OCI-LY7 (cell line): ENCODE measurements at regions not wholly inside any gene's neighbourhood (a gene's known extent, or its start where the extent isn't known, plus 50 kb on each side); places are given as distances from the start of the nearest gene placed in this dataset.

ENCODE experiments used
- BruUV-seq: library from RNA; stranded (reverse); fragments of 400-500 nt; replicated peaks from 2 replicates; lab custom pipeline; 2021; lab: Mats Ljungman, UMichigan
- CTCF ChIA-PET: fragments of 300-600 bp; sonication (Branson Sonifier 250); formaldehyde crosslinking; loops from one replicate; lab custom pipeline; 2022; ENCODE audit warnings: antibody characterized with exemption; ENCODE audit not compliant: unreplicated experiment; lab: Charles Lee
- POLR2A ChIA-PET: fragments of 300-600 bp; sonication (Branson Sonifier 250); formaldehyde crosslinking; loops from one replicate; lab custom pipeline; 2022; ENCODE audit warnings: antibody characterized with exemption; lab: Charles Lee
- DNase-seq: peaks from one replicate; pipeline ENCODE4 v3.0.0-alpha.2; 2015; ENCODE audit warnings: low spot score
- H2AFZ ChIP-seq: fragments of 200-600 bp; sonication (generic), shearing (Covaris generic); 2 replicates; pipeline ENCODE4 v1.6.1; 2014; ENCODE audit warnings: mild to moderate bottlenecking, antibody characterized with exemption, low read length, moderate library complexity
- H3K27ac ChIP-seq: fragments of 200-600 bp; sonication (generic); 2 replicates; pipeline ENCODE4 v1.5.1; 2014; ENCODE audit warnings: mixed run types, low read depth, mild to moderate bottlenecking, moderate library complexity, low read length, inconsistent platforms; ENCODE audit not compliant: poor library complexity, severe bottlenecking
- H3K36me3 ChIP-seq: fragments of 200-600 bp; sonication (generic); 2 replicates; pipeline ENCODE4 v1.6.1; 2014; ENCODE audit warnings: mild to moderate bottlenecking, antibody characterized with exemption, low read length, moderate library complexity, mixed read lengths; ENCODE audit not compliant: insufficient read depth
- H3K4me1 ChIP-seq: fragments of 200-600 bp; sonication (generic); 2 replicates; pipeline ENCODE4 v1.5.1; 2014; ENCODE audit warnings: mild to moderate bottlenecking, low read length; ENCODE audit not compliant: insufficient read depth, poor library complexity, severe bottlenecking
- H3K4me2 ChIP-seq: fragments of 200-600 bp; sonication (generic); 2 replicates; pipeline ENCODE4 v1.6.1; 2014; ENCODE audit warnings: mild to moderate bottlenecking, low read length
- H3K4me3 ChIP-seq: fragments of 200-600 bp; sonication (generic); 2 replicates; pipeline ENCODE4 v1.5.1; 2014; ENCODE audit warnings: mild to moderate bottlenecking, low read depth, low read length; ENCODE audit not compliant: poor library complexity, severe bottlenecking
- H3K79me2 ChIP-seq: fragments of 200-600 bp; sonication (generic); 2 replicates; pipeline ENCODE4 v1.6.1; 2016; ENCODE audit warnings: low read depth, mild to moderate bottlenecking, low read length, moderate library complexity, mixed read lengths; ENCODE audit not compliant: insufficient read depth
- H3K9me2 ChIP-seq: fragments of 200-600 bp; sonication (generic); 2 replicates; pipeline ENCODE4 v1.6.1; 2016; ENCODE audit warnings: mild to moderate bottlenecking, low read length, mixed read lengths; ENCODE audit not compliant: insufficient read depth
- H3K9me3 ChIP-seq: fragments of 200-600 bp; sonication (generic); 2 replicates; pipeline ENCODE4 v1.6.1; 2014; ENCODE audit warnings: mild to moderate bottlenecking, mixed run types, low read length, mixed read lengths
- H4K20me1 ChIP-seq: fragments of 200-600 bp; sonication (generic); 2 replicates; pipeline ENCODE4 v1.6.1; 2014; ENCODE audit warnings: mild to moderate bottlenecking, antibody characterized with exemption, low read length, moderate library complexity, mixed read lengths; ENCODE audit not compliant: insufficient read depth
- CTCF ChIP-seq: fragments of 200-600 bp; sonication (generic); conservative IDR thresholded peaks from 2 replicates; pipeline ENCODE4 v1.5.1; 2014; ENCODE audit warnings: mild to moderate bottlenecking, antibody characterized with exemption, low read length, moderate library complexity, mixed read lengths
- EZH2phosphoT487 ChIP-seq: fragments of 200-600 bp; sonication (generic); IDR thresholded peaks from 2 replicates; pipeline ENCODE4 v1.6.1; 2018; ENCODE audit warnings: low read depth, borderline replicate concordance, mild to moderate bottlenecking, mixed run types, antibody characterized with exemption, low read length, moderate library complexity, mixed read lengths
- intact Hi-C: fragments of 100-400 bp; cut with micrococcal nuclease; formaldehyde crosslinking; loops from one replicate; pipeline ENCODE4 v1.10.0; 2022; ENCODE audit not compliant: unreplicated experiment

GRCh38 chr11:112613051-112613972, 347.9 kb upstream of the NCAM1 start:
- Histone ChIP-seq H3K4me3 (no peak overlapping the region), H3K9me2 (no peaks in the 10 kb centered on the region), H3K79me2 (no peaks in the 10 kb centered on the region), H3K4me2 (no peak overlapping the region), H3K4me1 (no peaks in the 10 kb centered on the region), H3K36me3 (no peaks in the 10 kb centered on the region), H3K9me3 (no peaks in the 10 kb centered on the region), H4K20me1 (no peaks in the 10 kb centered on the region), H3K27ac (no peak overlapping the region), H2AFZ (no peak overlapping the region)
- ChIA-PET POLR2A (no interaction called here), CTCF (no interaction called here)
- TF ChIP-seq CTCF = no peak
- no peak for TF ChIP-seq EZH2phosphoT487
- intact Hi-C loops = no loop called here
- no peak for DNase-seq
- BruUV-seq = no TSS peak

- intact Hi-C loops = no loop called here
- no peaks in the 10 kb centered on the region for H3K4me1 ChIP-seq
- TF ChIP-seq CTCF (no peak), EZH2phosphoT487 (no peak)
- ChIA-PET POLR2A (no interaction called here), CTCF (no interaction called here)
- no peak for DNase-seq
- H3K79me2 ChIP-seq = no peaks in the 10 kb centered on the region
- H4K20me1 ChIP-seq = no peaks in the 10 kb centered on the region
- H3K9me3 ChIP-seq = no peaks in the 10 kb centered on the region
- H2AFZ ChIP-seq = no peak overlapping the region
- H3K4me2 ChIP-seq = no peak overlapping the region
- no peak overlapping the region for H3K4me3 ChIP-seq
- no peaks in the 10 kb centered on the region for H3K9me2 ChIP-seq
- H3K36me3 ChIP-seq = no peaks in the 10 kb centered on the region
- no TSS peak for BruUV-seq
- H3K27ac ChIP-seq = no peak overlapping the region
These were observed 346.6 kb upstream of the NCAM1 start for GRCh38 chr11:112614605-112615004.

- TF ChIP-seq CTCF = no peak
- TF ChIP-seq EZH2phosphoT487 = no peak
- no peaks in the 10 kb centered on the region for H3K9me3 ChIP-seq
- H3K36me3 ChIP-seq = no peaks in the 10 kb centered on the region
- BruUV-seq = no TSS peak
- intact Hi-C loops = no loop called here
- no peak for DNase-seq
- no peaks in the 10 kb centered on the region for H3K4me1 ChIP-seq
- ChIA-PET CTCF (no interaction called here), POLR2A (interaction anchor here (0.5 kb wide), 1 partner anchor 44 kb away, joined by 8 read pairs; no protein-coding TSS in a partner anchor)
- H3K9me2 ChIP-seq = no peaks in the 10 kb centered on the region
- H3K4me2 ChIP-seq = no peak overlapping the region
- no peaks in the 10 kb centered on the region for H3K79me2 ChIP-seq
- H3K4me3 ChIP-seq = no peak overlapping the region
- no peak overlapping the region for H3K27ac ChIP-seq
- no peaks in the 10 kb centered on the region for H4K20me1 ChIP-seq
- H2AFZ ChIP-seq = no peak overlapping the region
These were observed 346.0 kb upstream of the NCAM1 start for GRCh38 chr11:112615238-112615637.
